ENCODE measurements at regions not wholly inside any gene's neighbourhood (a gene's known extent, or its start where the extent isn't known, plus 50 kb on each side); places are given as distances from the start of the nearest gene placed in this dataset.

DNA sequence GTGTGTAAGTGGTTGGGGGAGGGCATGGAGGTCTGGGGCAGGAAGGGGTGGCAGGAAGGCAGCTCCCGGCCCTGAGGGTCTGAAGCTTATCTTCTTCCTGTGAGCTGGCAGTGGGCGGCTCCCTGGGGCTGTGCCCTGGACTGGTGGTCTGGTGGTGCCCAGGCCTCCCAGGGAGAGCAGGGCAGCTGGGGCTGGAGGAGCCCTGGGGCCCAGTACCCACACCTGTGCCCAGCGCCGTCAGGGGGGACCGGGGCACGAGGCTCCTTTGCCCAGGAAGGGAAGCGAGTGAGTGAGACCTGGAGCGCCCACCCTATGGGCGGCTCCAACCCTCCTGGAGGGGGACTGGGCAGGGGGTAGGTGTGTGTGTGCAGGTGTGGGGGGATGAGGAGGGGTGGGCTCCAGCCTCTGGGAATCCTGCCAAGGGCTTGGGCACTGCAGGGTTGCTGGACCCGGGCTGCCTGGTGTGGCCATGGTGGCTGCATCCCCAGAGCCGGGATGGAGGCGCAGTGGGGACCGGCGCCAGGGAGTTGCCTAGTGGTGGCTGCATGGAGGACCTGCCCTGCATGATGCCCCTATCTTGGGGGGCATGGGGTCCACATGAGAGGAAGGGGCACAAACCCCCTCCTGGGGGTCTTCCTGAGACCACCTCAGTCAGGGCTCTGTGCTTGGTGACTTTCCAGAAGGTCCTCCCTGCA lies 353.6 kb downstream of the TMEM121 start:
- Histone ChIP-seq H3K9me3 (ENCODE audit: control insufficient read depth in 4 of 4, low read length in 3 of 4) (no peaks in the 10 kb centered on the region), H3K9ac (ENCODE audit: low read depth in 1 of 2, low read length in 2 of 2) (no peak overlapping the region), H3K27ac (ENCODE audit: low read depth in 1 of 2, low read length in 2 of 2) (no peak overlapping the region), H3K4me1 (ENCODE audit: control insufficient read depth in 4 of 4, insufficient read depth in 4 of 4, low read length in 3 of 4) (no peaks in the 10 kb centered on the region), H3K4me3 (ENCODE audit: low read depth in 1 of 3, low read length in 3 of 3) (no peak overlapping the region), H3K36me3 (ENCODE audit: control insufficient read depth in 4 of 4, insufficient read depth in 3 of 4, low read depth in 1 of 4, low read length in 3 of 4) (no peaks in the 10 kb centered on the region), H3K27me3 (ENCODE audit: control insufficient read depth in 4 of 4, insufficient read depth in 4 of 4, low read length in 3 of 4) (peaks cover 0 to 3% (median 0%) of the 10 kb centered on the region in 4 donors)
- TF ChIP-seq, protein P1, sequence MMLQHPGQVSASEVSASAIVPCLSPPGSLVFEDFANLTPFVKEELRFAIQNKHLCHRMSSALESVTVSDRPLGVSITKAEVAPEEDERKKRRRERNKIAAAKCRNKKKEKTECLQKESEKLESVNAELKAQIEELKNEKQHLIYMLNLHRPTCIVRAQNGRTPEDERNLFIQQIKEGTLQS (IDR thresholded peaks at IDR 0.05): no peak
- no peak for TF ChIP-seq NR2F2 (IDR thresholded peaks at IDR 0.05)
- no peak for TF ChIP-seq FOXA2 (IDR thresholded peaks at IDR 0.05)
- TF ChIP-seq EGR1 (IDR thresholded peaks at IDR 0.05; ENCODE audit: low read depth in 2 of 2): no peak
- TF ChIP-seq GABPA (IDR thresholded peaks at IDR 0.05 in 1 of 2, conservative IDR thresholded peaks at IDR 0.05 in 1 of 2): no peak
- TF ChIP-seq, protein P2, sequence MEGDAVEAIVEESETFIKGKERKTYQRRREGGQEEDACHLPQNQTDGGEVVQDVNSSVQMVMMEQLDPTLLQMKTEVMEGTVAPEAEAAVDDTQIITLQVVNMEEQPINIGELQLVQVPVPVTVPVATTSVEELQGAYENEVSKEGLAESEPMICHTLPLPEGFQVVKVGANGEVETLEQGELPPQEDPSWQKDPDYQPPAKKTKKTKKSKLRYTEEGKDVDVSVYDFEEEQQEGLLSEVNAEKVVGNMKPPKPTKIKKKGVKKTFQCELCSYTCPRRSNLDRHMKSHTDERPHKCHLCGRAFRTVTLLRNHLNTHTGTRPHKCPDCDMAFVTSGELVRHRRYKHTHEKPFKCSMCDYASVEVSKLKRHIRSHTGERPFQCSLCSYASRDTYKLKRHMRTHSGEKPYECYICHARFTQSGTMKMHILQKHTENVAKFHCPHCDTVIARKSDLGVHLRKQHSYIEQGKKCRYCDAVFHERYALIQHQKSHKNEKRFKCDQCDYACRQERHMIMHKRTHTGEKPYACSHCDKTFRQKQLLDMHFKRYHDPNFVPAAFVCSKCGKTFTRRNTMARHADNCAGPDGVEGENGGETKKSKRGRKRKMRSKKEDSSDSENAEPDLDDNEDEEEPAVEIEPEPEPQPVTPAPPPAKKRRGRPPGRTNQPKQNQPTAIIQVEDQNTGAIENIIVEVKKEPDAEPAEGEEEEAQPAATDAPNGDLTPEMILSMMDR (IDR thresholded peaks at IDR 0.05; ENCODE audit: low read depth, low read length, missing input control): no peak
- no peak for TF ChIP-seq RXRA (IDR thresholded peaks at IDR 0.05)
- no peak for TF ChIP-seq HNF4A (conservative IDR thresholded peaks at IDR 0.05)
- TF ChIP-seq SP1 (IDR thresholded peaks at IDR 0.05): no peak
- WGBS: 77% methylated on average over 14 of the region's 14 CpGs
- DNase-seq (ENCODE audit: low spot score): no peak

DNA sequence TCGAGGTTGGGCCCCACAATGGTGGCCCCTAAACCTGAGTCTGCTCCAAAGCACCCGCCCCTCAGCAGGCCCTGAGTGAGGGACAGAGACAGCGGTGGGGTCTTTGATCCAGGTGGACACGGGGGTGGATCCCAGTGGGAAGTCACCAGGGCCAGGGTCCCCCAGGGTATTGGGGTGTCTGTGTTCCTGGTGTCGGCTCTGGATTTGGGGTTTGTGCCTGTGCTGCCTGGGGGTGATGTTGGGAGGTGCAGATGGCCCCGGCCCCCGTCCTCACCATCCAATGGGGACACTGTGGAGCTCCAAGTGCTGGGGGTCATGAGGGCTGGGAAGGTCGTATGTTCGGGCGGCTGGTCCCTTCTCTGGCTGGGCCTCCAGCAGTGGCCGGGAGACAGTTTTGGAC lies 354.2 kb downstream of the TMEM121 start:
- Histone ChIP-seq H3K9ac (ENCODE audit: low read depth in 1 of 2, low read length in 2 of 2) (no peak overlapping the region), H3K27me3 (ENCODE audit: control insufficient read depth in 4 of 4, insufficient read depth in 4 of 4, low read length in 3 of 4) (peaks cover 0 to 3% (median 0%) of the 10 kb centered on the region in 4 donors), H3K9me3 (ENCODE audit: control insufficient read depth in 4 of 4, low read length in 3 of 4) (no peaks in the 10 kb centered on the region), H3K36me3 (ENCODE audit: control insufficient read depth in 4 of 4, insufficient read depth in 3 of 4, low read depth in 1 of 4, low read length in 3 of 4) (no peaks in the 10 kb centered on the region), H3K27ac (ENCODE audit: low read depth in 1 of 2, low read length in 2 of 2) (no peak overlapping the region), H3K4me3 (ENCODE audit: low read depth in 1 of 3, low read length in 3 of 3) (no peak overlapping the region), H3K4me1 (ENCODE audit: control insufficient read depth in 4 of 4, insufficient read depth in 4 of 4, low read length in 3 of 4) (no peaks in the 10 kb centered on the region)
- WGBS: 70% methylated on average over 11 of the region's 11 CpGs
- DNase-seq (ENCODE audit: low spot score): no peak
- TF ChIP-seq, protein P3, sequence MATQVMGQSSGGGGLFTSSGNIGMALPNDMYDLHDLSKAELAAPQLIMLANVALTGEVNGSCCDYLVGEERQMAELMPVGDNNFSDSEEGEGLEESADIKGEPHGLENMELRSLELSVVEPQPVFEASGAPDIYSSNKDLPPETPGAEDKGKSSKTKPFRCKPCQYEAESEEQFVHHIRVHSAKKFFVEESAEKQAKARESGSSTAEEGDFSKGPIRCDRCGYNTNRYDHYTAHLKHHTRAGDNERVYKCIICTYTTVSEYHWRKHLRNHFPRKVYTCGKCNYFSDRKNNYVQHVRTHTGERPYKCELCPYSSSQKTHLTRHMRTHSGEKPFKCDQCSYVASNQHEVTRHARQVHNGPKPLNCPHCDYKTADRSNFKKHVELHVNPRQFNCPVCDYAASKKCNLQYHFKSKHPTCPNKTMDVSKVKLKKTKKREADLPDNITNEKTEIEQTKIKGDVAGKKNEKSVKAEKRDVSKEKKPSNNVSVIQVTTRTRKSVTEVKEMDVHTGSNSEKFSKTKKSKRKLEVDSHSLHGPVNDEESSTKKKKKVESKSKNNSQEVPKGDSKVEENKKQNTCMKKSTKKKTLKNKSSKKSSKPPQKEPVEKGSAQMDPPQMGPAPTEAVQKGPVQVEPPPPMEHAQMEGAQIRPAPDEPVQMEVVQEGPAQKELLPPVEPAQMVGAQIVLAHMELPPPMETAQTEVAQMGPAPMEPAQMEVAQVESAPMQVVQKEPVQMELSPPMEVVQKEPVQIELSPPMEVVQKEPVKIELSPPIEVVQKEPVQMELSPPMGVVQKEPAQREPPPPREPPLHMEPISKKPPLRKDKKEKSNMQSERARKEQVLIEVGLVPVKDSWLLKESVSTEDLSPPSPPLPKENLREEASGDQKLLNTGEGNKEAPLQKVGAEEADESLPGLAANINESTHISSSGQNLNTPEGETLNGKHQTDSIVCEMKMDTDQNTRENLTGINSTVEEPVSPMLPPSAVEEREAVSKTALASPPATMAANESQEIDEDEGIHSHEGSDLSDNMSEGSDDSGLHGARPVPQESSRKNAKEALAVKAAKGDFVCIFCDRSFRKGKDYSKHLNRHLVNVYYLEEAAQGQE (IDR thresholded peaks at IDR 0.05): no peak
- TF ChIP-seq HNF4G (IDR thresholded peaks at IDR 0.05): no peak
- TF ChIP-seq, protein P1 (IDR thresholded peaks at IDR 0.05): no peak
- TF ChIP-seq TAF1 (conservative IDR thresholded peaks at IDR 0.05): no peak
- no peak for TF ChIP-seq YY1 (IDR thresholded peaks at IDR 0.05)
- TF ChIP-seq SP1 (IDR thresholded peaks at IDR 0.05): no peak
- no peak for TF ChIP-seq RXRA (IDR thresholded peaks at IDR 0.05)
- no peak for TF ChIP-seq FOXA2 (IDR thresholded peaks at IDR 0.05)
- TF ChIP-seq EGR1 (IDR thresholded peaks at IDR 0.05; ENCODE audit: low read depth in 2 of 2): no peak
- no peak for TF ChIP-seq JUND (IDR thresholded peaks at IDR 0.05)
- TF ChIP-seq, protein P2 (IDR thresholded peaks at IDR 0.05; ENCODE audit: low read depth, low read length, missing input control): no peak
- TF ChIP-seq, protein P4, sequence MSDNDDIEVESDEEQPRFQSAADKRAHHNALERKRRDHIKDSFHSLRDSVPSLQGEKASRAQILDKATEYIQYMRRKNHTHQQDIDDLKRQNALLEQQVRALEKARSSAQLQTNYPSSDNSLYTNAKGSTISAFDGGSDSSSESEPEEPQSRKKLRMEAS (IDR thresholded peaks at IDR 0.05): no peak
- no peak for TF ChIP-seq FOXA1 (IDR thresholded peaks at IDR 0.05)
- TF ChIP-seq, protein P5, sequence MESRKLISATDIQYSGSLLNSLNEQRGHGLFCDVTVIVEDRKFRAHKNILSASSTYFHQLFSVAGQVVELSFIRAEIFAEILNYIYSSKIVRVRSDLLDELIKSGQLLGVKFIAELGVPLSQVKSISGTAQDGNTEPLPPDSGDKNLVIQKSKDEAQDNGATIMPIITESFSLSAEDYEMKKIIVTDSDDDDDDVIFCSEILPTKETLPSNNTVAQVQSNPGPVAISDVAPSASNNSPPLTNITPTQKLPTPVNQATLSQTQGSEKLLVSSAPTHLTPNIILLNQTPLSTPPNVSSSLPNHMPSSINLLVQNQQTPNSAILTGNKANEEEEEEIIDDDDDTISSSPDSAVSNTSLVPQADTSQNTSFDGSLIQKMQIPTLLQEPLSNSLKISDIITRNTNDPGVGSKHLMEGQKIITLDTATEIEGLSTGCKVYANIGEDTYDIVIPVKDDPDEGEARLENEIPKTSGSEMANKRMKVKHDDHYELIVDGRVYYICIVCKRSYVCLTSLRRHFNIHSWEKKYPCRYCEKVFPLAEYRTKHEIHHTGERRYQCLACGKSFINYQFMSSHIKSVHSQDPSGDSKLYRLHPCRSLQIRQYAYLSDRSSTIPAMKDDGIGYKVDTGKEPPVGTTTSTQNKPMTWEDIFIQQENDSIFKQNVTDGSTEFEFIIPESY (IDR thresholded peaks at IDR 0.05): no peak
- TF ChIP-seq NR2F2 (IDR thresholded peaks at IDR 0.05): no peak
- no peak for TF ChIP-seq HNF4A (conservative IDR thresholded peaks at IDR 0.05)
- TF ChIP-seq RAD21 (IDR thresholded peaks at IDR 0.05): no peak
